HL-60 (cell line): ENCODE measurements at regions not wholly inside any gene's neighbourhood (a gene's known extent, or its start where the extent isn't known, plus 50 kb on each side); places are given as distances from the start of the nearest gene placed in this dataset.

Source experiments
- DNase-seq, 2 experiments: peaks; one replicate each; pipeline ENCODE4 v3.0.0-alpha.2; 2010 to 2020; ENCODE audit warnings: low read depth in 1 of 2, low spot score in 1 of 2
- H3K27ac ChIP-seq: fragments of 250-450 bp; sonication (Bioruptor Pico); replicated peaks from 2 replicates; pipeline ENCODE4 v1.5.1; 2020; ENCODE audit warnings: mild to moderate bottlenecking, moderate library complexity
- H3K27me3 ChIP-seq: fragments of 250-450 bp; sonication (Bioruptor Pico); 2 replicates; pipeline ENCODE4 v1.5.1; 2021; ENCODE audit warnings: mild to moderate bottlenecking, moderate library complexity; ENCODE audit not compliant: insufficient read depth, poor library complexity, severe bottlenecking
- H3K4me3 ChIP-seq: replicated peaks from 2 replicates; pipeline ENCODE4 v1.5.1; 2011; ENCODE audit warnings: mild to moderate bottlenecking, control low read depth, low read length; ENCODE audit not compliant: insufficient read depth
- GABPA ChIP-seq: IDR thresholded peaks from 2 replicates; pipeline ENCODE4 v1.6.1; 2012; ENCODE audit warnings: low read depth
- POLR2AphosphoS5 ChIP-seq: IDR thresholded peaks from 2 replicates; pipeline ENCODE4 v1.6.1; 2012; ENCODE audit warnings: low read depth
- SPI1 ChIP-seq: IDR thresholded peaks from 2 replicates; pipeline ENCODE4 v1.6.1; 2012; ENCODE audit warnings: low read depth, mild to moderate bottlenecking, borderline replicate concordance
- TF ChIP-seq, protein P1 (sequence below): IDR thresholded peaks from one replicate; pipeline ENCODE4 v1.5.1; 2011; ENCODE audit warnings: low read length, control low read depth, inconsistent platforms; ENCODE audit not compliant: insufficient read depth
- TF ChIP-seq, protein P2 (sequence below): IDR thresholded peaks from 2 replicates; pipeline ENCODE4 v1.6.1; 2012; ENCODE audit warnings: low read depth; ENCODE audit not compliant: insufficient replicate concordance

GRCh38 chr4:175427751-175428150 is 384.3 kb downstream of the GPM6A start:
- TF ChIP-seq SPI1 = no peak
- H3K27me3 ChIP-seq = no peaks in the 10 kb centered on the region
- H3K27ac ChIP-seq = no peak overlapping the region
- no peak overlapping the region for H3K4me3 ChIP-seq
- no peak for DNase-seq

- DNase-seq = no peak
- Histone ChIP-seq H3K27ac (no peak overlapping the region), H3K4me3 (no peak overlapping the region), H3K27me3 (no peaks in the 10 kb centered on the region)
- TF ChIP-seq SPI1 (no peak), POLR2AphosphoS5 (no peak), GABPA (no peak)
- TF ChIP-seq, protein P1, sequence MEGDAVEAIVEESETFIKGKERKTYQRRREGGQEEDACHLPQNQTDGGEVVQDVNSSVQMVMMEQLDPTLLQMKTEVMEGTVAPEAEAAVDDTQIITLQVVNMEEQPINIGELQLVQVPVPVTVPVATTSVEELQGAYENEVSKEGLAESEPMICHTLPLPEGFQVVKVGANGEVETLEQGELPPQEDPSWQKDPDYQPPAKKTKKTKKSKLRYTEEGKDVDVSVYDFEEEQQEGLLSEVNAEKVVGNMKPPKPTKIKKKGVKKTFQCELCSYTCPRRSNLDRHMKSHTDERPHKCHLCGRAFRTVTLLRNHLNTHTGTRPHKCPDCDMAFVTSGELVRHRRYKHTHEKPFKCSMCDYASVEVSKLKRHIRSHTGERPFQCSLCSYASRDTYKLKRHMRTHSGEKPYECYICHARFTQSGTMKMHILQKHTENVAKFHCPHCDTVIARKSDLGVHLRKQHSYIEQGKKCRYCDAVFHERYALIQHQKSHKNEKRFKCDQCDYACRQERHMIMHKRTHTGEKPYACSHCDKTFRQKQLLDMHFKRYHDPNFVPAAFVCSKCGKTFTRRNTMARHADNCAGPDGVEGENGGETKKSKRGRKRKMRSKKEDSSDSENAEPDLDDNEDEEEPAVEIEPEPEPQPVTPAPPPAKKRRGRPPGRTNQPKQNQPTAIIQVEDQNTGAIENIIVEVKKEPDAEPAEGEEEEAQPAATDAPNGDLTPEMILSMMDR = no peak
- TF ChIP-seq, protein P2, sequence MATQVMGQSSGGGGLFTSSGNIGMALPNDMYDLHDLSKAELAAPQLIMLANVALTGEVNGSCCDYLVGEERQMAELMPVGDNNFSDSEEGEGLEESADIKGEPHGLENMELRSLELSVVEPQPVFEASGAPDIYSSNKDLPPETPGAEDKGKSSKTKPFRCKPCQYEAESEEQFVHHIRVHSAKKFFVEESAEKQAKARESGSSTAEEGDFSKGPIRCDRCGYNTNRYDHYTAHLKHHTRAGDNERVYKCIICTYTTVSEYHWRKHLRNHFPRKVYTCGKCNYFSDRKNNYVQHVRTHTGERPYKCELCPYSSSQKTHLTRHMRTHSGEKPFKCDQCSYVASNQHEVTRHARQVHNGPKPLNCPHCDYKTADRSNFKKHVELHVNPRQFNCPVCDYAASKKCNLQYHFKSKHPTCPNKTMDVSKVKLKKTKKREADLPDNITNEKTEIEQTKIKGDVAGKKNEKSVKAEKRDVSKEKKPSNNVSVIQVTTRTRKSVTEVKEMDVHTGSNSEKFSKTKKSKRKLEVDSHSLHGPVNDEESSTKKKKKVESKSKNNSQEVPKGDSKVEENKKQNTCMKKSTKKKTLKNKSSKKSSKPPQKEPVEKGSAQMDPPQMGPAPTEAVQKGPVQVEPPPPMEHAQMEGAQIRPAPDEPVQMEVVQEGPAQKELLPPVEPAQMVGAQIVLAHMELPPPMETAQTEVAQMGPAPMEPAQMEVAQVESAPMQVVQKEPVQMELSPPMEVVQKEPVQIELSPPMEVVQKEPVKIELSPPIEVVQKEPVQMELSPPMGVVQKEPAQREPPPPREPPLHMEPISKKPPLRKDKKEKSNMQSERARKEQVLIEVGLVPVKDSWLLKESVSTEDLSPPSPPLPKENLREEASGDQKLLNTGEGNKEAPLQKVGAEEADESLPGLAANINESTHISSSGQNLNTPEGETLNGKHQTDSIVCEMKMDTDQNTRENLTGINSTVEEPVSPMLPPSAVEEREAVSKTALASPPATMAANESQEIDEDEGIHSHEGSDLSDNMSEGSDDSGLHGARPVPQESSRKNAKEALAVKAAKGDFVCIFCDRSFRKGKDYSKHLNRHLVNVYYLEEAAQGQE = no peak
Observed at GRCh38 chr4:175431694-175432093, 380.4 kb downstream of the GPM6A start.

DNA sequence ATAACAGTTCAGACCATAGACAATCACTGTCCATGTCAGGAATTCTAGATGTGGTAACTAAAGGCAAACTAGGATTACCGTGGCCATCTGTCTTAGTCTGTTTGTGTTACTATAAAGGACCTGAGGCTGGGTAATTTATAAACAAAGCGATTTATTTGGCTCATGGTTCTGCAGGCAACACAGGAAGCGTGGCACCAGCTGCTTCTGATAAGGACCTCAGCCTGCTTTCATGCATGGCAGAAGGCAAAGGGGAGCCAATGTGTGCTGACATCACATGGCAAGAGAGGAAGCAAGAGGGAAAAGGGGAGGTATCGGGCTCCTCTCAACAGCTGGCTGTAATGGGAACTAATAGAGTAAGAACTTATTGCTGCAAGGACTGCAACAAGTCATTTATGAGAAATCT is 376.7 kb downstream of the GPM6A start:
- TF ChIP-seq POLR2AphosphoS5 = no peak
- TF ChIP-seq GABPA = no peak
- TF ChIP-seq SPI1 = no peak
- TF ChIP-seq, protein P2 = no peak
- TF ChIP-seq, protein P1 = no peak
- Histone ChIP-seq H3K27ac (no peak overlapping the region), H3K27me3 (no peaks in the 10 kb centered on the region), H3K4me3 (no peak overlapping the region)
- peak in 1 of 2 experiments; percentile 1 for DNase-seq

- TF ChIP-seq, protein P1 = no peak
- Histone ChIP-seq H3K4me3 (no peak overlapping the region), H3K27ac (no peak overlapping the region), H3K27me3 (no peaks in the 10 kb centered on the region)
- DNase-seq = no peak
Observed at GRCh38 chr4:175436196-175436595, 375.9 kb downstream of the GPM6A start.
